Tibial artery (tissue), 4 donors: ENCODE measurements at regions not wholly inside any gene's neighbourhood (a gene's known extent, or its start where the extent isn't known, plus 50 kb on each side); places are given as distances from the start of the nearest gene placed in this dataset.

Experiments used
- DNase-seq, 2 donors: peaks; one replicate each; pipeline ENCODE4 v3.0.0-alpha.2; 2019
- H3K27ac ChIP-seq, 2 donors: fragments of 200-600 bp; sonication (generic) in 1 of 2; 1 replicate in 1 of 2; 2 replicates in 1 of 2; pipeline ENCODE4 v1.5.1; 2018 to 2019; ENCODE audit warnings: mild to moderate bottlenecking in 1 of 2
- H3K27me3 ChIP-seq, 2 donors: fragments of 200-600 bp; sonication (generic) in 1 of 2; one replicate each; pipeline versions ENCODE4 v1.5.1 to v1.6.0; 2016 to 2019
- H3K36me3 ChIP-seq, 3 donors: fragments of 200-600 bp; sonication (generic) in 2 of 3; one replicate each; pipeline ENCODE4 v1.5.1; 2016 to 2019; ENCODE audit warnings: mild to moderate bottlenecking in 2 of 3
- H3K4me1 ChIP-seq, 4 donors: fragments of 200-600 bp; sonication (generic) in 2 of 4; 1 replicate in 3 of 4; 2 replicates in 1 of 4; pipeline ENCODE4 v1.5.1; 2016 to 2019
- H3K4me3 ChIP-seq, 2 donors: fragments of 200-600 bp; sonication (generic) in 1 of 2; 1 replicate in 1 of 2; 2 replicates in 1 of 2; pipeline ENCODE4 v1.5.1; 2018 to 2019; ENCODE audit warnings: mild to moderate bottlenecking in 2 of 2
- H3K9me3 ChIP-seq, 3 donors: fragments of 200-600 bp; sonication (generic) in 1 of 3; one replicate each; pipeline ENCODE4 v1.5.1; 2016 to 2019
- intact Hi-C: fragments of 100-400 bp; cut with DNase I; formaldehyde crosslinking; loops from one replicate; pipeline ENCODE4 v1.15.0; 2023; ENCODE audit warnings: low total_unique reads
- TF ChIP-seq, protein P1 (sequence below), 2 experiments: fragments of 200-600 bp in 1 of 2; fragments of 450-650 bp in 1 of 2; IDR thresholded peaks; one replicate each; pipeline ENCODE4 v1.5.1; 2017 to 2019; ENCODE audit warnings: antibody characterized with exemption in 2 of 2, mild to moderate bottlenecking in 1 of 2, moderate library complexity in 1 of 2

DNA sequence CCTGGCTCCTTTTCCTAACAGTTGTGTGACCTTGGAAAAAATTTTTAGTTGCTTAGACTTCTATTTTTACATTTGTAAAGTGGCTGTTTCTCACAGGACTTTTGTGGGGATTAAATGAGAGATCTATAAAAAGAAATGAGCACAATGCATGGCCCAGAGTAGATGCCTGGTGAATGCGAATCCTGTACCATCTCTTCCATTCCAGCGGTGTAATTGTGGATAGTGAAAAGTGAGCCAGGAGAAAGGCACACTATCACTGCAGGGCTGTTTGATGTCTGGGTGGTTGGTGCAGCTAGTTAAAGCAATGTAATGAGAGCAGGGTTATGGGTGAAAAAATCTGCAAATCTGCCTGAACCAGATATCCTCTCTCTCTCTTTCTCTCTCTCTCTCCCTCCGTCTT, 347.5 kb upstream of the CITED2 start:
- H3K4me1 ChIP-seq, result peaks cover 0 to 13% (median 0%) of the 10 kb centered on the region in 4 donors
- H3K36me3 ChIP-seq, result no peaks in the 10 kb centered on the region
- no peaks in the 10 kb centered on the region for H3K27me3 ChIP-seq
- no peaks in the 10 kb centered on the region for H3K9me3 ChIP-seq
- no peak overlapping the region for H3K4me3 ChIP-seq
- TF ChIP-seq, protein P1, sequence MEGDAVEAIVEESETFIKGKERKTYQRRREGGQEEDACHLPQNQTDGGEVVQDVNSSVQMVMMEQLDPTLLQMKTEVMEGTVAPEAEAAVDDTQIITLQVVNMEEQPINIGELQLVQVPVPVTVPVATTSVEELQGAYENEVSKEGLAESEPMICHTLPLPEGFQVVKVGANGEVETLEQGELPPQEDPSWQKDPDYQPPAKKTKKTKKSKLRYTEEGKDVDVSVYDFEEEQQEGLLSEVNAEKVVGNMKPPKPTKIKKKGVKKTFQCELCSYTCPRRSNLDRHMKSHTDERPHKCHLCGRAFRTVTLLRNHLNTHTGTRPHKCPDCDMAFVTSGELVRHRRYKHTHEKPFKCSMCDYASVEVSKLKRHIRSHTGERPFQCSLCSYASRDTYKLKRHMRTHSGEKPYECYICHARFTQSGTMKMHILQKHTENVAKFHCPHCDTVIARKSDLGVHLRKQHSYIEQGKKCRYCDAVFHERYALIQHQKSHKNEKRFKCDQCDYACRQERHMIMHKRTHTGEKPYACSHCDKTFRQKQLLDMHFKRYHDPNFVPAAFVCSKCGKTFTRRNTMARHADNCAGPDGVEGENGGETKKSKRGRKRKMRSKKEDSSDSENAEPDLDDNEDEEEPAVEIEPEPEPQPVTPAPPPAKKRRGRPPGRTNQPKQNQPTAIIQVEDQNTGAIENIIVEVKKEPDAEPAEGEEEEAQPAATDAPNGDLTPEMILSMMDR (IDR thresholded peaks at IDR 0.05), result no peak
- intact Hi-C loops, result no loop called here
- no peak overlapping the region for H3K27ac ChIP-seq
- DNase-seq, result no peak

DNA sequence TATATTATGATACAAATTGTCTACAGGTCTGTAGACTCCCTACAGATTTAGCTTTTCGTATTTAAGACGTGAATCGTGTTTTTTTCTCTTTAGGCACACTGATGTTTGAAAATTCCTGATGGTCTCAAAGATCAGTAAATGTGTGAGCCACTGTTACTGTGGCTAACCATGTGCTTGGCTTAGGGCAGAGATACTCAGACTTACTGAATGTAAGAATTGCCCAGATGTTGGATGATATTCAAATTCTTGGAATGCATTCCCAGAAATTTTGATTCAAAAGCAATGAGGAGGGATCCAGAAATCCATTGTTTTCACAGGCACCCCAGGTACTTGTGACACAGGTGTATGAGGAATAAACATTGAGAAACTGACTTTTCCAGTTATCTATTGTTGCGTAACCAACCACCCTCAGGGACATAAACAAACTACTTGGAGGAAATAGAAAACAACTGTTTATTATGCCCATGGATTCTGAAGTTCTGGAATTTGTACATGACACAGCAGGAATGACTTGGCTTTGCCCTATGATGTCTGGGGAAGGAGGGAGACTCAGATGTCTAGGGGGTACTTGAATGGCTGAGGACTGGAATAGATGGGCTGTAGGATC, 339.6 kb upstream of the CITED2 start:
- no peak for DNase-seq
- no peak overlapping the region for H3K27ac ChIP-seq
- H3K4me3 ChIP-seq, result no peak overlapping the region
- H3K9me3 ChIP-seq, result no peaks in the 10 kb centered on the region
- TF ChIP-seq, protein P1 (IDR thresholded peaks at IDR 0.05), result no peak
- no peaks in the 10 kb centered on the region for H3K36me3 ChIP-seq
- H3K4me1 ChIP-seq, result peaks cover 0 to 15% (median 1%) of the 10 kb centered on the region in 4 donors
- intact Hi-C loops, result no loop called here
- no peaks in the 10 kb centered on the region for H3K27me3 ChIP-seq

DNA sequence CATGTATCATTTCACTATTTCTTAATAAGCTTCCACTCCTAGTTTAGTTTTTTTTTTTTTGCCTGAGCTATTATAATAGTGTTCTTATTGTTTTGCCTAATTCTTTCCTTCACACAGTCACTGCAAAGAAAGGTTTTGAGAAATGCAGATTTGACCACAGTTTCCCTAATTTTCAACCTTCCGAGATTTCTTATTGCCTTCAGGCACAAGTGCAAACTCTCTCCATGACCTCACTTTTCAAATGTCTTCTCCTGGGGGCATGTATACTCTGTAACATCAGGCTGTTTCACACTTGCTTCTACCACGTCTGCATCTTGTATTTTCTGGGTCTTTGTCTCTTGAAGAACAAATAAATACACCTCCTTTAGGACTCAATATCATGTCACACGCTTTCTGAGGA, 339.0 kb upstream of the CITED2 start:
- Histone ChIP-seq H3K4me1 (peaks cover 0 to 21% (median 7%) of the 10 kb centered on the region in 4 donors), H3K4me3 (no peak overlapping the region), H3K36me3 (no peaks in the 10 kb centered on the region), H3K27me3 (no peaks in the 10 kb centered on the region), H3K27ac (no peak overlapping the region), H3K9me3 (no peaks in the 10 kb centered on the region)
- TF ChIP-seq, protein P1 (IDR thresholded peaks at IDR 0.05), result no peak
- DNase-seq, result no peak
- intact Hi-C loops, result no loop called here

DNA sequence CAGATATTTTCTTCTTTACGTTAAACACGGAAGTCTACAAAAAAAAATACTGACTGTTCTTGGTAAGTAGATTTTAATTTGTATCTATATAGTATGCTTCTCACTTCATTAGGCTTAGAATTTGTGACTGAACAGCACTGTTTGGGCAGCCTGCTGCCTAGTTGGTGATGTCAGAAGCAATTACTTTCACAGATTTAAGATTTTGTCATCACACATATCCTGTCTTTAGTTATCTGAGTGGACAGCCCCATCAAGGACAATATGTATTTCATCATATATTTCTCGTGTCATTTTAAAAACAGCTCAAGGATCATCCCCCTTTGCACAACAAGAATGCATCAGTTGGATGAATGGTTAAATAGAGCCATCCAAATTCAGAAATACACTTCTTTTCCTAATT, 338.4 kb upstream of the CITED2 start:
- no peak for DNase-seq
- H3K9me3 ChIP-seq, result no peaks in the 10 kb centered on the region

DNA sequence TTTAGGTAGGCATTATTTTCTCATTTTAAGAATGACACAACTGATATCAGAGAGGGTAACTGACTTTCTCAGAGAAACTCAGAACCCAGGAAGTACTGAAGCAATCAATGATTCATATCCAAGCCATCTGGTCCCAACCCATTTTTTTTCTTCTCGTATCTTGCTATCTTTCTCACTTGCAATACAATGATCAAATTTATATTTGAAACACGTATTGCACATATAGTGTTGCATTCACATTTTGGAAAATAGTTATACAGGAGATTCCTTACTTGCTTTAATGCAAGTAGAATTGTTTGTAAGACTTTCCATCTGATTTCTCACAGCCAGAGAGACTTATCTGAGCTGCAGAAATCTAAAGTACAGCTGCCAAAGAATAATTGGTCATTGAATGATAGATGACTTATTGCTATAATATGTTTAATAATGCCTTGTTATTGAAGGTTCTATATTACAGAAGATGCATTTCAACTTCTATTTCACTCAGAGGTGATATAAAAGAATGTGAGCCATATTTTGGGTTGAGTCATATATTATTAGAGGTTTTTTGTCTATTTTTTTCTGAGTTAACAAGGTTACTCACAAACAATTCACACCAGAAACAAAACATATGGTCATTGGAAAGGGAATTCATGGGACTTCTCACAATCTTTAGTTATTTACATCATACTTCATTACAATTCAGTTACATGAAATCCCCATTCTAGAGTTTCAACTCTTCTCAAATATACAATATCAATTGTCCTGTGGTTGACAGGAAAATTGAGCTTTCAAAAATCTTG, 337.5 kb upstream of the CITED2 start:
- H3K27ac ChIP-seq, result no peak overlapping the region
- intact Hi-C loops, result no loop called here
- H3K9me3 ChIP-seq, result no peaks in the 10 kb centered on the region
- no peaks in the 10 kb centered on the region for H3K27me3 ChIP-seq
- H3K4me3 ChIP-seq, result no peak overlapping the region
- H3K4me1 ChIP-seq, result peaks cover 0 to 28% (median 10%) of the 10 kb centered on the region in 4 donors
- TF ChIP-seq, protein P1 (IDR thresholded peaks at IDR 0.05), result no peak
- no peak for DNase-seq
- no peaks in the 10 kb centered on the region for H3K36me3 ChIP-seq

More for the DNA sequence above, 338.4 kb upstream of the CITED2 start:
- Histone ChIP-seq H3K27ac (no peak overlapping the region), H3K4me1 (peaks cover 0 to 27% (median 10%) of the 10 kb centered on the region in 4 donors), H3K36me3 (no peaks in the 10 kb centered on the region), H3K4me3 (no peak overlapping the region), H3K27me3 (no peaks in the 10 kb centered on the region)
- TF ChIP-seq, protein P1 (IDR thresholded peaks at IDR 0.05), result no peak
- intact Hi-C loops, result no loop called here
